MM.1S (cell line): ENCODE measurements at regions not wholly inside any gene's neighbourhood (a gene's known extent, or its start where the extent isn't known, plus 50 kb on each side); places are given as distances from the start of the nearest gene placed in this dataset.

Experiments used
- CTCF ChIP-seq: fragments of 300-600 bp; sonication (generic); IDR thresholded peaks from 2 replicates; pipeline ENCODE4 v1.5.1; 2016; ENCODE audit warnings: antibody characterized with exemption, low read length, mixed read lengths
- EZH2 ChIP-seq: fragments of 300-600 bp; sonication (generic); optimal IDR thresholded peaks from 2 replicates; pipeline ENCODE3; 2017; ENCODE audit warnings: low read depth, mild to moderate bottlenecking, antibody characterized with exemption, low read length, mixed read lengths
- EZH2phosphoT487 ChIP-seq: fragments of 300-600 bp; sonication (generic); IDR thresholded peaks from 2 replicates; pipeline ENCODE4 v1.6.1; 2018; ENCODE audit warnings: antibody characterized with exemption, low read length

- TF ChIP-seq CTCF (no peak), EZH2phosphoT487 (no peak), EZH2 (no peak)
These were observed 290.8 kb downstream of the RPAP3 start for GRCh38 chr12:47415054-47415453.
